ENCODE measurements at regions not wholly inside any gene's neighbourhood (a gene's known extent, or its start where the extent isn't known, plus 50 kb on each side); places are given as distances from the start of the nearest gene placed in this dataset.

- Histone ChIP-seq H4K20me1 (ENCODE audit: insufficient read depth, low read length) (no peaks in the 10 kb centered on the region), H3K4me2 (ENCODE audit: insufficient read depth, low read length) (no peak overlapping the region), H3K27ac (ENCODE audit: low read depth, low read length) (no peak overlapping the region), H3K4me1 (ENCODE audit: insufficient read depth, low read length) (no peaks in the 10 kb centered on the region), H2AFZ (ENCODE audit: low read length) (no peak overlapping the region), H3K27me3 (ENCODE audit: insufficient read depth, low read length) (no peaks in the 10 kb centered on the region), H3K79me2 (ENCODE audit: insufficient read depth, low read length) (no peaks in the 10 kb centered on the region), H3K9me3 (ENCODE audit: low read depth, low read length) (no peaks in the 10 kb centered on the region), H3K36me3 (ENCODE audit: insufficient read depth, low read length) (no peaks in the 10 kb centered on the region), H3K4me3 (ENCODE audit: insufficient read depth, low read length) (no peak overlapping the region)
- DNase-seq (ENCODE audit: insufficient read length, low spot score, missing footprints): no peak
- no peak for TF ChIP-seq CTCF (IDR thresholded peaks at IDR 0.05; ENCODE audit: extremely low read depth, low read depth, low read length)
Observed at GRCh38 chr11:134638796-134639430, 226.9 kb upstream of the B3GAT1 start.

- Histone ChIP-seq H2AFZ (ENCODE audit: low read length) (no peak overlapping the region), H3K9me3 (ENCODE audit: low read depth, low read length) (no peaks in the 10 kb centered on the region), H3K36me3 (ENCODE audit: insufficient read depth, low read length) (no peaks in the 10 kb centered on the region), H4K20me1 (ENCODE audit: insufficient read depth, low read length) (no peaks in the 10 kb centered on the region), H3K4me3 (ENCODE audit: insufficient read depth, low read length) (no peak overlapping the region), H3K27me3 (ENCODE audit: insufficient read depth, low read length) (no peaks in the 10 kb centered on the region), H3K27ac (ENCODE audit: low read depth, low read length) (no peak overlapping the region), H3K4me1 (ENCODE audit: insufficient read depth, low read length) (no peaks in the 10 kb centered on the region), H3K4me2 (ENCODE audit: insufficient read depth, low read length) (no peak overlapping the region), H3K79me2 (ENCODE audit: insufficient read depth, low read length) (no peaks in the 10 kb centered on the region)
- DNase-seq (ENCODE audit: insufficient read length, low spot score, missing footprints): no peak
- TF ChIP-seq CTCF (IDR thresholded peaks at IDR 0.05; ENCODE audit: extremely low read depth, low read depth, low read length): no peak
Observed at GRCh38 chr11:134637091-134638015, 225.3 kb upstream of the B3GAT1 start.

- Histone ChIP-seq H3K79me2 (ENCODE audit: insufficient read depth, low read length) (no peaks in the 10 kb centered on the region), H3K9me3 (ENCODE audit: low read depth, low read length) (no peaks in the 10 kb centered on the region), H3K4me2 (ENCODE audit: insufficient read depth, low read length) (no peak overlapping the region), H4K20me1 (ENCODE audit: insufficient read depth, low read length) (no peaks in the 10 kb centered on the region), H2AFZ (ENCODE audit: low read length) (no peak overlapping the region), H3K4me1 (ENCODE audit: insufficient read depth, low read length) (no peaks in the 10 kb centered on the region), H3K36me3 (ENCODE audit: insufficient read depth, low read length) (no peaks in the 10 kb centered on the region), H3K27ac (ENCODE audit: low read depth, low read length) (no peak overlapping the region), H3K4me3 (ENCODE audit: insufficient read depth, low read length) (no peak overlapping the region), H3K27me3 (ENCODE audit: insufficient read depth, low read length) (no peaks in the 10 kb centered on the region)
- DNase-seq (ENCODE audit: insufficient read length, low spot score, missing footprints): no peak
- TF ChIP-seq CTCF (IDR thresholded peaks at IDR 0.05; ENCODE audit: extremely low read depth, low read depth, low read length): no peak
Observed at GRCh38 chr11:134636071-134636470, 224.0 kb upstream of the B3GAT1 start.

Measured in osteoblast (primary cell).